ENCODE measurements at regions not wholly inside any gene's neighbourhood (a gene's known extent, or its start where the extent isn't known, plus 50 kb on each side); places are given as distances from the start of the nearest gene placed in this dataset.

DNA sequence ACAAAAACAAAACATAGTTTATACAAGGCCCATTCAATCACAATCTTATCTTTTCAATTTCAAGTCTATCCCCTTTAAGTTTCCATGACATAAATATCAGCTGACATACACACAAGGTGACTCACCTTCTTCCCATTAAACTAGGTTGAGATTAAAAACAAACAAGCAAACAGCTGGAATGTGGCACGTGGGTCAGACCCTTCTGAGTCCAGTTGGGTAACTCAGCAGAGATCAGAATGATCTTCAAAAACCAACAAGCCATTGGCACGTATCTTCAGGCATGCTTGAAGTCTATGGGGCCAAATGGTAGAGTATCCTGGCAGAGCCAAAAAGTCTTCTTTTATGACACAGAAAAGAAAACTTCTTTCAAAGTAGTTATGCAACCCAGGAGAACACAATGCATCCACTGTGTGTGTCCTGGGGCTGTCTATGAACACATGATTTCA, 603.5 kb upstream of the CITED2 start:
- no peak overlapping the region for H3K4me3 ChIP-seq (ENCODE audit: low read length)
- DNase-seq (ENCODE audit: low read depth) = peak; percentile 84
- TF ChIP-seq, protein P1, sequence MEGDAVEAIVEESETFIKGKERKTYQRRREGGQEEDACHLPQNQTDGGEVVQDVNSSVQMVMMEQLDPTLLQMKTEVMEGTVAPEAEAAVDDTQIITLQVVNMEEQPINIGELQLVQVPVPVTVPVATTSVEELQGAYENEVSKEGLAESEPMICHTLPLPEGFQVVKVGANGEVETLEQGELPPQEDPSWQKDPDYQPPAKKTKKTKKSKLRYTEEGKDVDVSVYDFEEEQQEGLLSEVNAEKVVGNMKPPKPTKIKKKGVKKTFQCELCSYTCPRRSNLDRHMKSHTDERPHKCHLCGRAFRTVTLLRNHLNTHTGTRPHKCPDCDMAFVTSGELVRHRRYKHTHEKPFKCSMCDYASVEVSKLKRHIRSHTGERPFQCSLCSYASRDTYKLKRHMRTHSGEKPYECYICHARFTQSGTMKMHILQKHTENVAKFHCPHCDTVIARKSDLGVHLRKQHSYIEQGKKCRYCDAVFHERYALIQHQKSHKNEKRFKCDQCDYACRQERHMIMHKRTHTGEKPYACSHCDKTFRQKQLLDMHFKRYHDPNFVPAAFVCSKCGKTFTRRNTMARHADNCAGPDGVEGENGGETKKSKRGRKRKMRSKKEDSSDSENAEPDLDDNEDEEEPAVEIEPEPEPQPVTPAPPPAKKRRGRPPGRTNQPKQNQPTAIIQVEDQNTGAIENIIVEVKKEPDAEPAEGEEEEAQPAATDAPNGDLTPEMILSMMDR (conservative IDR thresholded peaks at IDR 0.05; ENCODE audit: low read depth, low read length) = no peak

- DNase-seq (ENCODE audit: low read depth) = no peak
- TF ChIP-seq, protein P1 (conservative IDR thresholded peaks at IDR 0.05; ENCODE audit: low read depth, low read length) = no peak
- H3K4me3 ChIP-seq (ENCODE audit: low read length) = no peak overlapping the region
These were observed 599.4 kb upstream of the CITED2 start for GRCh38 chr6:139973669-139974344.

- no peak overlapping the region for H3K4me3 ChIP-seq (ENCODE audit: low read length)
- TF ChIP-seq, protein P1 (conservative IDR thresholded peaks at IDR 0.05; ENCODE audit: low read depth, low read length) = no peak
- DNase-seq (ENCODE audit: low read depth) = no peak
These were observed 597.7 kb upstream of the CITED2 start for GRCh38 chr6:139972116-139972515.

DNA sequence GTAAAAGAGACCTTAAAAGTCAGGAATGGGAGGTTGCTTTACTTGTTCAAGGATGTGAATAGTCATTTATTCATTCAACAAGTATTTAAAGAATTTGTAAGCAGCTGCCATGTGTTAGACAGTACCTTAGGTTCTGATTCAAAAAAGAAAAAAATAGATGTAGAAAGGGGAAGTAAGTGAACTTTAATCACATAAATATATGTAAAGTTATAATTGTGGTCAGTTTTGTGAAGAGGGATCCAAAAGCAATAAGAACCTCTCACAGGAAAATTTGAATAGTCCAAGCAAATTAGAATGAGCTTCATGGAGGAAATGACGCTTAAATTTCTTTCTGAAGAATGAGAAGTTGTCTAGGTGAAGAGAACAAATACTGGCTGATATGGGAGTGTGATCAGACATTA, 596.1 kb upstream of the CITED2 start:
- DNase-seq (ENCODE audit: low read depth) = no peak
- H3K4me3 ChIP-seq (ENCODE audit: low read length) = no peak overlapping the region
- TF ChIP-seq, protein P1 (conservative IDR thresholded peaks at IDR 0.05; ENCODE audit: low read depth, low read length) = no peak

DNA sequence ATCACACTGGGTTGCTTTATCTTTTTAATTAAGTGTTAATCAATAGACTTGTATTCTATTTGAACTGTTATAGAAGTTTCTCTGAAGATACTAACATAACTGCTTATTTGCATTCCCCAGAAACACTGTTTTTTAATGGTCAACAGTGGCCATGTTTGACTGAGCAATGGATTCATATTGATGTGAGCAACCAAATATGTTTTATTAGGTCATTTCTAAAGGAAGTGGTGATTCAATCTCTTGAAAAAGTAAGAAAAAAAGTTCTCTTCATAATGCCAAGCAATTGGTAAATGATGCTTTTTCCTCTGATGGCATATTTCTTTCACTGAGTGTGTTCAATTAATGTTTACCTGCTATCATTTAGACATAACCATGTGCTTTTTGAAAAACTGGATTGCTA, 593.0 kb upstream of the CITED2 start:
- no peak for DNase-seq (ENCODE audit: low read depth)
- no peak overlapping the region for H3K4me3 ChIP-seq (ENCODE audit: low read length)
- TF ChIP-seq, protein P1 (conservative IDR thresholded peaks at IDR 0.05; ENCODE audit: low read depth, low read length) = no peak

DNA sequence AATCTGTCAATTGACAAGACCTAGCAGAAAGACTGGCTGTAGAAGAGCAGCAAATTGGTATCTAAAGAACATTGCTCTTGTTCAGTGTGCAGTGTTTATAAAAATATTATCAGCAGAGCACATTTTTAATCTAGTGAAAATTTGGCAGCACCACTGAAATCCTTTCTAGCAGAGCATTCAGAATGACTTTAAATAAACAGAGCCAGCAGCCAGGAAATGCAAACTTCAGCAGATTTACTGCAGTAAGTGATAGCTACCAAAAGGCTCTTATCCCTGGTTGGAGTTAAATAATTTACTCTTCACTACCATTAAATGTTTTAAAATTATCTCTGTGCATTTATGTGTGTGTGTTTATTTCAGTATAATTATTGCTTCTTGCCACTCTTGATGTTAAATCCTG, 590.9 kb upstream of the CITED2 start:
- DNase-seq (ENCODE audit: low read depth) = no peak
- no peak overlapping the region for H3K4me3 ChIP-seq (ENCODE audit: low read length)
- TF ChIP-seq, protein P1 (conservative IDR thresholded peaks at IDR 0.05; ENCODE audit: low read depth, low read length) = no peak

- TF ChIP-seq, protein P1 (conservative IDR thresholded peaks at IDR 0.05; ENCODE audit: low read depth, low read length) = no peak
- no peak for DNase-seq (ENCODE audit: low read depth)
- no peak overlapping the region for H3K4me3 ChIP-seq (ENCODE audit: low read length)
These were observed 590.3 kb upstream of the CITED2 start for GRCh38 chr6:139964737-139965136.
